Esophagus squamous epithelium (tissue), 5 donors: ENCODE measurements at regions not wholly inside any gene's neighbourhood (a gene's known extent, or its start where the extent isn't known, plus 50 kb on each side); places are given as distances from the start of the nearest gene placed in this dataset.

Source experiments
- DNase-seq: peaks from one replicate; lab custom pipeline; 2025; lab: John Stamatoyannopoulos, UW
- H3K27ac ChIP-seq, 4 donors: fragments of 200-600 bp; sonication (generic); one replicate each; pipeline ENCODE4 v1.5.1; 2016 to 2019; ENCODE audit warnings: mild to moderate bottlenecking in 1 of 4
- H3K27me3 ChIP-seq, 4 donors: fragments of 200-600 bp; sonication (generic); 1 replicate in 3 of 4; 2 replicates in 1 of 4; pipeline versions ENCODE4 v1.5.1 to v1.6.0; 2017 to 2021; ENCODE audit warnings: antibody characterized with exemption in 1 of 4
- H3K36me3 ChIP-seq, 3 donors: fragments of 200-600 bp; sonication (generic); one replicate each; pipeline ENCODE4 v1.5.1; 2016 to 2019
- H3K4me1 ChIP-seq, 3 donors: fragments of 200-600 bp; sonication (generic); one replicate each; pipeline ENCODE4 v1.5.1; 2017 to 2019
- H3K4me3 ChIP-seq, 4 donors: fragments of 200-600 bp; sonication (generic); 1 replicate in 3 of 4; 2 replicates in 1 of 4; pipeline ENCODE4 v1.5.1; 2016 to 2019; ENCODE audit warnings: mild to moderate bottlenecking in 2 of 4, moderate library complexity in 1 of 4
- H3K9me3 ChIP-seq, 3 donors: fragments of 200-600 bp; sonication (generic); one replicate each; pipeline ENCODE4 v1.5.1; 2016 to 2019
- POLR2A ChIP-seq, 4 donors: fragments of 450-650 bp; IDR thresholded peaks; one replicate each; pipeline ENCODE4 v1.6.1; 2017; ENCODE audit warnings: antibody characterized with exemption in 4 of 4, mild to moderate bottlenecking in 4 of 4, moderate library complexity in 3 of 4
- WGBS, 2 donors: methylation state at CpG; one replicate each; pipeline ENCODE4 v1.1.5; 2018; 5-methylcytosine and 5-hydroxymethylcytosine counted together
- intact Hi-C: fragments of 100-400 bp; cut with DNase I; formaldehyde crosslinking; loops from one replicate; pipeline ENCODE4 v1.15.0; 2022
- TF ChIP-seq, protein P1 (sequence below), 6 experiments: fragments of 450-650 bp in 4 of 6; fragments of 200-600 bp in 2 of 6; sonication (generic) in 2 of 6; IDR thresholded peaks; one replicate each; pipeline ENCODE4 v1.5.1; 2016 to 2019; ENCODE audit warnings: antibody characterized with exemption in 6 of 6, mild to moderate bottlenecking in 4 of 6, moderate library complexity in 4 of 6
- donor health status: DM: yes; HTN: yes; CAD: no.

DNA sequence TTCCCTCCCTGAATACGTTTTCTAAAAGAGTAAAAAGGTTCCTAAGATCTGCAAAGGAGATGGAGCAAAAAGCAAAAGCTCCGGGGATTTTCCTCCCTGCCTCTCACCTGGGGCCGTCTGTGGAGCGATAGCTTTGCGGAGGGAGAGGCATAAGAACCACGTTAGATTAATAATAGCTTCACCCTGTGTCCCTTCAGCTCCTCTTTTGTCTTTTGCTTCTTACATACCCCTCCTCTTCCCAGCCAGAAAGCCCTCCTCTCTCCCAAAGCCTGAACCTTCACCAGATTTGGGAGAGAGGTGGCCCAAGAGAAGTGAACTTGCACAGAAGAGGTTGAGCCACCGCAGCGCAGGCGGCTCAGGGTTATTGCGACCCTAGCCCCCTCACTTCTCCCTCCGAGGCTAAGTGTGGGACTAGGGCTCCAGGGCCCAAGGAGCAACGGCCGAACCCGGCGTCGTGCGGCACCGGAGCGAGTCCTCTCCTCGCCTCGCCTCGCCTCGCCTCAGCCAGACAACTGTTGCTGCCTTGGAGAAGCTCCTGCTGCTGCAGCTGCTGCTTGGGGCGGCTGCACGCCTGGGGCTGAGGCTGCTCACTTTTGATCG lies 97.6 kb upstream of the HSD17B12 start:
- H3K27ac ChIP-seq: no peak overlapping the region
- peaks cover 22 to 43% (median 28%) of the 10 kb centered on the region in 3 donors for H3K4me1 ChIP-seq
- no peaks in the 10 kb centered on the region for H3K36me3 ChIP-seq
- TF ChIP-seq POLR2A (IDR thresholded peaks at IDR 0.05): no peak
- TF ChIP-seq, protein P1, sequence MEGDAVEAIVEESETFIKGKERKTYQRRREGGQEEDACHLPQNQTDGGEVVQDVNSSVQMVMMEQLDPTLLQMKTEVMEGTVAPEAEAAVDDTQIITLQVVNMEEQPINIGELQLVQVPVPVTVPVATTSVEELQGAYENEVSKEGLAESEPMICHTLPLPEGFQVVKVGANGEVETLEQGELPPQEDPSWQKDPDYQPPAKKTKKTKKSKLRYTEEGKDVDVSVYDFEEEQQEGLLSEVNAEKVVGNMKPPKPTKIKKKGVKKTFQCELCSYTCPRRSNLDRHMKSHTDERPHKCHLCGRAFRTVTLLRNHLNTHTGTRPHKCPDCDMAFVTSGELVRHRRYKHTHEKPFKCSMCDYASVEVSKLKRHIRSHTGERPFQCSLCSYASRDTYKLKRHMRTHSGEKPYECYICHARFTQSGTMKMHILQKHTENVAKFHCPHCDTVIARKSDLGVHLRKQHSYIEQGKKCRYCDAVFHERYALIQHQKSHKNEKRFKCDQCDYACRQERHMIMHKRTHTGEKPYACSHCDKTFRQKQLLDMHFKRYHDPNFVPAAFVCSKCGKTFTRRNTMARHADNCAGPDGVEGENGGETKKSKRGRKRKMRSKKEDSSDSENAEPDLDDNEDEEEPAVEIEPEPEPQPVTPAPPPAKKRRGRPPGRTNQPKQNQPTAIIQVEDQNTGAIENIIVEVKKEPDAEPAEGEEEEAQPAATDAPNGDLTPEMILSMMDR (IDR thresholded peaks at IDR 0.05): no peak
- H3K27me3 ChIP-seq: peaks cover 16 to 99% (median 39%) of the 10 kb centered on the region in 4 donors
- DNase-seq: no peak
- 24 to 54% methylated on average over 4 to 10 of the region's 26 CpGs for WGBS, 2 donors
- intact Hi-C loops: no loop called here
- no peak overlapping the region for H3K4me3 ChIP-seq
- H3K9me3 ChIP-seq: no peaks in the 10 kb centered on the region

DNA sequence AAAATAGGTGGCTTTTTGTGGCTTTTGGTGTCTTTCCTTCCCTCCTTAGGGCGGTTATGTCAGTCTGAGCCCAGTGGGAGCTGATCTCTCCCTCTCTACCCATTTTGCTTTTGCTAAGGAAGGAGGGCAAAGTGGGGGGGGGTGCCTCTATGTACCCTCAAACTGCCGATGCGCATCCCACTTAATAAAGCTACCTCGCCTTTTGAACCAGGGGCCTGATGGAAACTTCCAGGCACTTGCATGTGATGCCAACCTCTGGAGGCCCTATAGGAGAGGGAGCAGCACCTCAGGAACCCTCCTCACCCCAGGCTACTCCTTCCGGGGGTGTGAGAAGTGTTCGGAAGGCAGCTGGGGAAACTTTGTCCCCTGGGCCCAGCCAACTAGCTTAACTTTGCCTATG lies 97.0 kb upstream of the HSD17B12 start:
- intact Hi-C loops: no loop called here
- Histone ChIP-seq H3K4me1 (peaks cover 20 to 37% (median 28%) of the 10 kb centered on the region in 3 donors), H3K4me3 (no peak overlapping the region), H3K36me3 (no peaks in the 10 kb centered on the region), H3K9me3 (no peaks in the 10 kb centered on the region), H3K27ac (no peak overlapping the region), H3K27me3 (peaks cover 14 to 98% (median 33%) of the 10 kb centered on the region in 4 donors)
- WGBS, 2 donors: 25 to 30% methylated on average over 3 to 6 of the region's 6 CpGs
- no peak for DNase-seq
- TF ChIP-seq, protein P1 (IDR thresholded peaks at IDR 0.05): no peak
- TF ChIP-seq POLR2A (IDR thresholded peaks at IDR 0.05): no peak

DNA sequence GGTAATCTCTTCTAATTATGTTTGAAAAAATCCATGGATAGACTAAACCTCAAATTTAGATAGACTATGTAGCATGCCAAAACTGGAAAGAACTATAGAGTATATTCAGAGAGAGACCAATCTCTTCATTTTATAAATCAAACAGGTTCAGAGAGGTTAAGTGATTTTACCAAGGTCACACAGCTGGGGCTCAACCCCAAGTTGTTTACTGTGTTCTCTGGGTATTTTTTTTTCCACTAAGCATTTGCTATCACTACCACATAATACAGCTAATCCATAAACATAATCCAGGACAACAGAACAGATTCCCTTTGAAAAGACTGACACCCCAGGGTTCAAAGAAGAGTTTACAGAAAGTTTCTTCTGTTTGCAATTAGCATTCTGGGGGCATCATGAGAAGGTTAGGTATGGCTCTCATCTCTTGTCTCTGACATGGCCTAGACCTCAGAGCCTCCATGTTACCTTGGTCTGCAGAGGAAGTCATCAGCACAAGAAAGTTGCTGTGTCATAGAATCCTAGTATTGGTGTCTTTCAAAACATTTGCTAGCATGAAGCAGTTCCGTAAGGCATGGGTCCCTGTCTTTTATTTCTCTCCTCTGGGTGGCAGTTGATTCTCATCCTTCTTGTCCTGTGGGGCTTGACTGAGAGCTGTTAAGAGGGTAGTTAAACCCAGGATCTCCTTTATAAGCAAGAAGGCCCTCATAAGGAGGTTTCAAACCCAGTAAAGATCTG lies 94.5 kb upstream of the HSD17B12 start:
- peaks cover 3 to 12% (median 11%) of the 10 kb centered on the region in 3 donors for H3K4me1 ChIP-seq
- H3K4me3 ChIP-seq: no peak overlapping the region
- intact Hi-C loops: no loop called here
- TF ChIP-seq, protein P1 (IDR thresholded peaks at IDR 0.05): no peak
- TF ChIP-seq POLR2A (IDR thresholded peaks at IDR 0.05): no peak
- no peak for DNase-seq
- WGBS, 2 donors: 38 to 58% methylated on average over 1 of the region's 1 CpG
- peaks cover 4 to 79% (median 20%) of the 10 kb centered on the region in 4 donors for H3K27me3 ChIP-seq
- H3K36me3 ChIP-seq: no peaks in the 10 kb centered on the region
- no peaks in the 10 kb centered on the region for H3K9me3 ChIP-seq
- H3K27ac ChIP-seq: no peak overlapping the region

DNA sequence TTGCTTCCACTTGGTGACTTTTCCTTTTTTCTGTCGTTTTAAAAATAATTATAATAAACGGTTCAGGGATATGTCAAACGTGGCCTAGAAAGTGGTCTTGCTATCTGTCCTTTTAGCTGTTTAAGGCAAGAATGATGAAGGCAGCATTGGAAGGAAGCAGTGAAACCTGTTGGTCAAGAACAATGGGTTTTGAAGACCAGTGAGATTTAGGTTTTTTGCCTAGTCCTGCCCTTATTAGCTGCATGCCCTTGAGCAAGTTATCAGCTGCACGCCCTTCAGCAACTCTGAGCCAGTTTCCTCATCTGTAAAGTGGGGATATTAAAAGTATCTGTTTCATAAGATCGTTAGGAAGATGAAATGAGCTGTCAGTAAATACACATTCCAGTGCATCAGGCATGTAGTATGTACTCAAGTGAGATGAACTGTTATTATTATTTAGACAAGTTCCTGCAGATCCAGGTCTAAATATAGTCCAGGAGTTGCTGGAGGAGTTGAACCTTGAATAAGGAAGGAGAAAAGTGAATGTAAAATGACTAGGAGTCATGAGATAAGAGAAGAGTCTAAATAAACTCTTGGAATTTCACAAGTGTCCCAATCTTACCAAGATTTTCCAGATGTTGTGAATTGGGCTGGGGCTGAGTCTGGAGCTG lies 90.8 kb upstream of the HSD17B12 start:
- DNase-seq: no peak
- Histone ChIP-seq H3K9me3 (no peaks in the 10 kb centered on the region), H3K27ac (no peak overlapping the region), H3K4me3 (no peak overlapping the region), H3K4me1 (no peaks in the 10 kb centered on the region), H3K36me3 (no peaks in the 10 kb centered on the region), H3K27me3 (peaks cover 0 to 58% (median 2%) of the 10 kb centered on the region in 4 donors)
- 51 to 58% methylated on average over 5 of the region's 5 CpGs for WGBS, 2 donors
- intact Hi-C loops: no loop called here
- no peak for TF ChIP-seq POLR2A (IDR thresholded peaks at IDR 0.05)
- TF ChIP-seq, protein P1 (IDR thresholded peaks at IDR 0.05): no peak

DNA sequence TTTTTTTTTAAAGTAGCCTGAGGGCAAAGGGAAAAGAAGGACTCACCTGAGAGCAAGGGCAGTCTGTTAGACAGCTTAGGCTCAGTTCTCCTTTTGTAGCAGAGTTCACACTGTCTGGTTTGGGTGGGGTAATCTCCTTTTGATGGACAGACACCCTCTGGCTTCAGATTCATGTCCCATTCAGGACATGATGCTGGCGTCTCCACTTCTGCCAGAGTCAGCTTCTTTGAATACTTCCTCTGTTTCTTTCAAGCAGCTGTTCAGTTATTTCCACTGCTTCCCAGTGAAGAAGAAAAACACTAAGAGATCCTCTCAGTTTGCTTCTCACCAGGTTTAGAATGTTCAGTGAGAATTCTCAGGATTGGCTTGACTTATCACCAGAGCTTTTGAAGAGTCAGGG lies 79.0 kb upstream of the HSD17B12 start:
- Histone ChIP-seq H3K36me3 (no peaks in the 10 kb centered on the region), H3K9me3 (no peaks in the 10 kb centered on the region), H3K4me3 (no peak overlapping the region), H3K27me3 (peaks cover 0 to 24% (median 0%) of the 10 kb centered on the region in 4 donors), H3K4me1 (no peaks in the 10 kb centered on the region), H3K27ac (no peak overlapping the region)
- intact Hi-C loops: no loop called here
- 31 to 100% methylated on average over 1 of the region's 1 CpG for WGBS, 2 donors
- DNase-seq: no peak
- no peak for TF ChIP-seq POLR2A (IDR thresholded peaks at IDR 0.05)
- TF ChIP-seq, protein P1 (IDR thresholded peaks at IDR 0.05): no peak
